ENCODE measurements at regions not wholly inside any gene's neighbourhood (a gene's known extent, or its start where the extent isn't known, plus 50 kb on each side); places are given as distances from the start of the nearest gene placed in this dataset.

- POLR2A ChIA-PET, result no interaction called here
- H3K9ac ChIP-seq (replicated peaks; ENCODE audit: extremely low read depth, insufficient read depth, low read length), result no peak overlapping the region
- intact Hi-C loops (cut with micrococcal nuclease) (no loop called here), dilution Hi-C loops (cut with MboI; ENCODE audit: extremely low pct_ligation_motif_present, low sequenced_read_pairs) (no loop called here)
- H3K4me3 ChIP-seq (replicated peaks in 1 of 3; ENCODE audit: insufficient read depth in 1 of 3, low read depth in 1 of 3, low read length in 3 of 3), result no peak overlapping the region
- H3K27me3 ChIP-seq (ENCODE audit: control insufficient read depth in 2 of 2, insufficient read depth in 2 of 2, low read length in 2 of 2), result peaks cover 0 to 2% of the 10 kb centered on the region in 2 experiments
- no peak overlapping the region for H3K4me2 ChIP-seq (ENCODE audit: insufficient read depth, low read length)
- H3K36me3 ChIP-seq (ENCODE audit: control insufficient read depth in 2 of 2, extremely low read depth in 1 of 2, insufficient read depth in 2 of 2, low read length in 2 of 2), result no peaks in the 10 kb centered on the region
- no peak for DNase-seq (ENCODE audit: low read depth, low spot score)
- no TSS peak for BruUV-seq (replicated peaks)
- no peaks in the 10 kb centered on the region for H3K9me3 ChIP-seq (replicated peaks; ENCODE audit: control insufficient read depth, insufficient read depth, low read length)
- H3K79me2 ChIP-seq (ENCODE audit: control insufficient read depth, insufficient read depth, low read length), result no peaks in the 10 kb centered on the region
- no peaks in the 10 kb centered on the region for H3K4me1 ChIP-seq (ENCODE audit: control insufficient read depth, extremely low read depth, insufficient read depth, low read length)
- FAIRE-seq, result no peak
- H4K20me1 ChIP-seq (replicated peaks; ENCODE audit: control insufficient read depth, extremely low read depth, insufficient read depth, low read length), result no peaks in the 10 kb centered on the region
- no peak overlapping the region for H3K27ac ChIP-seq (ENCODE audit: insufficient read depth, low read depth, low read length)
- H3K9me1 ChIP-seq (replicated peaks; ENCODE audit: control insufficient read depth, extremely low read depth, insufficient read depth, low read length), result no peaks in the 10 kb centered on the region
- CTCF ChIA-PET, result interaction anchor here (1.7 kb wide), 1 partner anchor 10 kb away, joined by 11 read pairs; no protein-coding TSS in a partner anchor
- no peak overlapping the region for H2AFZ ChIP-seq (ENCODE audit: low read depth, low read length)
- no peak for TF ChIP-seq JUN (IDR thresholded peaks at IDR 0.05; ENCODE audit: borderline replicate concordance, insufficient read depth, insufficient read length, low read depth)
- TF ChIP-seq FOS (IDR thresholded peaks at IDR 0.05; ENCODE audit: borderline replicate concordance, insufficient read depth, low read length), result no peak
These were observed 60.5 kb upstream of the TARDBP start for GRCh38 chr1:10951961-10952360.

GRCh38 chr1:10953505-10954193 lies 58.8 kb upstream of the TARDBP start:
- H3K27ac ChIP-seq (ENCODE audit: insufficient read depth, low read depth, low read length), result no peak overlapping the region
- ChIA-PET POLR2A (no interaction called here), CTCF (interaction anchor here (1.1 kb wide), 1 partner anchor 22 kb away, joined by 3 read pairs; no protein-coding TSS in a partner anchor)
- DNase-seq (ENCODE audit: low read depth, low spot score) (no peak), FAIRE-seq (no peak)
- no TSS peak for BruUV-seq (replicated peaks)
- peaks cover 0 to 2% of the 10 kb centered on the region in 2 experiments for H3K27me3 ChIP-seq (ENCODE audit: control insufficient read depth in 2 of 2, insufficient read depth in 2 of 2, low read length in 2 of 2)
- no peaks in the 10 kb centered on the region for H3K9me3 ChIP-seq (replicated peaks; ENCODE audit: control insufficient read depth, insufficient read depth, low read length)
- TF ChIP-seq MAX (IDR thresholded peaks at IDR 0.05; ENCODE audit: insufficient read depth, insufficient read length) (no peak), MYC (IDR thresholded peaks at IDR 0.05; ENCODE audit: low read depth, low read length) (no peak), POLR2AphosphoS5 (IDR thresholded peaks at IDR 0.05; ENCODE audit: insufficient read depth, low read depth, low read length) (no peak), GATA2 (IDR thresholded peaks at IDR 0.05; ENCODE audit: insufficient read depth, insufficient read length, low read depth, low read length) (no peak), EZH2 (IDR thresholded peaks at IDR 0.05; ENCODE audit: borderline replicate concordance, low read depth, low read length, severe bottlenecking) (no peak), CTCF (IDR thresholded peaks at IDR 0.05; ENCODE audit: extremely low read depth in 1 of 2, insufficient read depth in 1 of 2, low read depth in 1 of 2, low read length in 2 of 2) (no peak), JUN (IDR thresholded peaks at IDR 0.05; ENCODE audit: borderline replicate concordance, insufficient read depth, insufficient read length, low read depth) (no peak), FOS (IDR thresholded peaks at IDR 0.05; ENCODE audit: borderline replicate concordance, insufficient read depth, low read length) (no peak), POLR2A (IDR thresholded peaks at IDR 0.05; ENCODE audit: low read depth, low read length) (no peak)
- no peak overlapping the region for H2AFZ ChIP-seq (ENCODE audit: low read depth, low read length)
- H3K4me1 ChIP-seq (ENCODE audit: control insufficient read depth, extremely low read depth, insufficient read depth, low read length), result no peaks in the 10 kb centered on the region
- H3K9ac ChIP-seq (replicated peaks; ENCODE audit: extremely low read depth, insufficient read depth, low read length), result no peak overlapping the region
- dilution Hi-C loops (cut with MboI; ENCODE audit: extremely low pct_ligation_motif_present, low sequenced_read_pairs), result no loop called here
- H4K20me1 ChIP-seq (replicated peaks; ENCODE audit: control insufficient read depth, extremely low read depth, insufficient read depth, low read length), result no peaks in the 10 kb centered on the region
- intact Hi-C loops (cut with micrococcal nuclease), result no loop called here
- H3K4me3 ChIP-seq (replicated peaks in 1 of 3; ENCODE audit: insufficient read depth in 1 of 3, low read depth in 1 of 3, low read length in 3 of 3), result no peak overlapping the region
- H3K9me1 ChIP-seq (replicated peaks; ENCODE audit: control insufficient read depth, extremely low read depth, insufficient read depth, low read length), result no peaks in the 10 kb centered on the region
- no peaks in the 10 kb centered on the region for H3K79me2 ChIP-seq (ENCODE audit: control insufficient read depth, insufficient read depth, low read length)
- no peaks in the 10 kb centered on the region for H3K36me3 ChIP-seq (ENCODE audit: control insufficient read depth in 2 of 2, extremely low read depth in 1 of 2, insufficient read depth in 2 of 2, low read length in 2 of 2)
- H3K4me2 ChIP-seq (ENCODE audit: insufficient read depth, low read length), result no peak overlapping the region
